GM23338 (cell line): ENCODE measurements at regions not wholly inside any gene's neighbourhood (a gene's known extent, or its start where the extent isn't known, plus 50 kb on each side); places are given as distances from the start of the nearest gene placed in this dataset.

ENCODE experiments used
- CREB1 ChIP-seq: fragments of 250-450 bp; sonication (Bioruptor Pico); IDR thresholded peaks from 2 replicates; pipeline ENCODE4 v1.5.0; 2020; ENCODE audit warnings: low read depth, mild to moderate bottlenecking, moderate library complexity
- CTCF ChIP-seq, 2 experiments: fragments of 200-600 bp in 1 of 2; sonication (generic) in 1 of 2; conservative IDR thresholded peaks; 2 replicates each; pipeline versions ENCODE4 v1.5.1 to v1.6.1; 2016 to 2017; ENCODE audit warnings: antibody characterized with exemption in 2 of 2, low read depth in 2 of 2, mild to moderate bottlenecking in 2 of 2, moderate library complexity in 1 of 2
- EZH2 ChIP-seq: fragments of 200-600 bp; sonication (generic); IDR thresholded peaks from one replicate; pipeline ENCODE4 v1.8.0; 2017; ENCODE audit warnings: antibody characterized with exemption, mild to moderate bottlenecking, low read depth; ENCODE audit not compliant: unreplicated experiment
- EZH2phosphoT487 ChIP-seq: fragments of 200-600 bp; sonication (generic); IDR thresholded peaks from one replicate; pipeline ENCODE4 v1.8.1; 2018; ENCODE audit warnings: antibody characterized with exemption; ENCODE audit not compliant: unreplicated experiment
- JUNB ChIP-seq: IDR thresholded peaks from one replicate; pipeline ENCODE4 v1.6.1; 2016; ENCODE audit warnings: antibody characterized with exemption; ENCODE audit not compliant: unreplicated experiment
- POLR2AphosphoS5 ChIP-seq: IDR thresholded peaks from 2 replicates; pipeline ENCODE4 v1.6.1; 2016; ENCODE audit warnings: antibody characterized with exemption, low read depth
- ZNF331 ChIP-seq: fragments of 250-450 bp; sonication (Bioruptor Pico); IDR thresholded peaks from 2 replicates; pipeline ENCODE4 v1.5.0; 2020; ENCODE audit warnings: low read depth, mild to moderate bottlenecking, moderate library complexity
- TF ChIP-seq, protein P1 (sequence below): IDR thresholded peaks from one replicate; pipeline ENCODE4 v1.6.1; 2018; ENCODE audit warnings: antibody characterized with exemption; ENCODE audit not compliant: unreplicated experiment

DNA sequence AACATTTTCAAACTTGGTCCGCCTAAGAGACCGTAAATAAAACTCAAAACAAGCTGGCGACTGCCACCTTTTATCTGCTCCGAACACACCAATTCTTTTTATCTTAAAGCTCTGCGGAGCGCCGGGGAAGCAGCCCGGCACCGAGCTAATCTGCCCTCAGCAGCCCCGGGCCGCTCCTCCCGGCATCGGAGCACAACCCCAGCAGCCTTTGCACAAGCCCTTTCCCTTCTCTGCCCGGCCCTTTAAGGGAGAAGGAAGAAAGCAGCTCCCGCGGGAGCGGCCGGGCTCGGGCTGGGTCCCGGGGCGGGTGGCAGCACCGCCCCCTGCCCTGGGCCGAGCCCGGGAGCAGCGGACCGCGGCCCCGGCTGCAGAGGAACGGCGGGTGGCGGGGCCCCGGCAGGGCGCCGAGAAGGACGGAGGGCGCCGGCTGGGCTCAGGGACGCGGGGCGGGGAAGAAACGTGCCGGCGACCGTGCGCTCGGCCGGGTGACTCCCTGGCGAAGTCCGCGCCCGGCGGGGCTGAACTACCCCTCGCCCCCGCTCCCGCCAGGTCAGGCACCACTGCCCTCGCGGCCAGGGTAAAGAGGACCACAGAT lies 133.6 kb upstream of the C11orf58 start:
- TF ChIP-seq CTCF (conservative IDR thresholded peaks at IDR 0.05; ENCODE audit: low read depth in 2 of 2): no peak
- TF ChIP-seq, protein P1, sequence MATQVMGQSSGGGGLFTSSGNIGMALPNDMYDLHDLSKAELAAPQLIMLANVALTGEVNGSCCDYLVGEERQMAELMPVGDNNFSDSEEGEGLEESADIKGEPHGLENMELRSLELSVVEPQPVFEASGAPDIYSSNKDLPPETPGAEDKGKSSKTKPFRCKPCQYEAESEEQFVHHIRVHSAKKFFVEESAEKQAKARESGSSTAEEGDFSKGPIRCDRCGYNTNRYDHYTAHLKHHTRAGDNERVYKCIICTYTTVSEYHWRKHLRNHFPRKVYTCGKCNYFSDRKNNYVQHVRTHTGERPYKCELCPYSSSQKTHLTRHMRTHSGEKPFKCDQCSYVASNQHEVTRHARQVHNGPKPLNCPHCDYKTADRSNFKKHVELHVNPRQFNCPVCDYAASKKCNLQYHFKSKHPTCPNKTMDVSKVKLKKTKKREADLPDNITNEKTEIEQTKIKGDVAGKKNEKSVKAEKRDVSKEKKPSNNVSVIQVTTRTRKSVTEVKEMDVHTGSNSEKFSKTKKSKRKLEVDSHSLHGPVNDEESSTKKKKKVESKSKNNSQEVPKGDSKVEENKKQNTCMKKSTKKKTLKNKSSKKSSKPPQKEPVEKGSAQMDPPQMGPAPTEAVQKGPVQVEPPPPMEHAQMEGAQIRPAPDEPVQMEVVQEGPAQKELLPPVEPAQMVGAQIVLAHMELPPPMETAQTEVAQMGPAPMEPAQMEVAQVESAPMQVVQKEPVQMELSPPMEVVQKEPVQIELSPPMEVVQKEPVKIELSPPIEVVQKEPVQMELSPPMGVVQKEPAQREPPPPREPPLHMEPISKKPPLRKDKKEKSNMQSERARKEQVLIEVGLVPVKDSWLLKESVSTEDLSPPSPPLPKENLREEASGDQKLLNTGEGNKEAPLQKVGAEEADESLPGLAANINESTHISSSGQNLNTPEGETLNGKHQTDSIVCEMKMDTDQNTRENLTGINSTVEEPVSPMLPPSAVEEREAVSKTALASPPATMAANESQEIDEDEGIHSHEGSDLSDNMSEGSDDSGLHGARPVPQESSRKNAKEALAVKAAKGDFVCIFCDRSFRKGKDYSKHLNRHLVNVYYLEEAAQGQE: no peak
- TF ChIP-seq EZH2: peak; percentile 90
- TF ChIP-seq POLR2AphosphoS5: no peak
- no peak for TF ChIP-seq ZNF331 (CRISPR knock-in tag)
- peak; percentile 80 for TF ChIP-seq EZH2phosphoT487
- TF ChIP-seq JUNB: no peak
- no peak for TF ChIP-seq CREB1 (CRISPR knock-in tag)
